ENCODE measurements at regions not wholly inside any gene's neighbourhood (a gene's known extent, or its start where the extent isn't known, plus 50 kb on each side); places are given as distances from the start of the nearest gene placed in this dataset.

- no peak overlapping the region for H3K9ac ChIP-seq (ENCODE audit: insufficient read depth, low read depth, low read length)
- POLR2A ChIA-PET, result no interaction called here
- H3K4me2 ChIP-seq (ENCODE audit: low read depth, low read length), result no peak overlapping the region
- no TSS peak for BruUV-seq (replicated peaks)
- no peaks in the 10 kb centered on the region for H3K36me3 ChIP-seq (replicated peaks in 1 of 2; ENCODE audit: control insufficient read depth in 1 of 2, insufficient read depth in 2 of 2, low read length in 2 of 2)
- no peak overlapping the region for H2AFZ ChIP-seq (ENCODE audit: low read length)
- H3K9me3 ChIP-seq (ENCODE audit: low read length), result no peaks in the 10 kb centered on the region
- no peak overlapping the region for H3K4me3 ChIP-seq (replicated peaks in 1 of 3; ENCODE audit: insufficient read depth in 1 of 3, low read depth in 2 of 3, low read length in 3 of 3)
- no peaks in the 10 kb centered on the region for H4K20me1 ChIP-seq (ENCODE audit: insufficient read depth, low read length)
- no peaks in the 10 kb centered on the region for H3K27me3 ChIP-seq (ENCODE audit: control insufficient read depth in 1 of 2, insufficient read depth in 2 of 2, low read length in 2 of 2)
- intact Hi-C loops (cut with micrococcal nuclease; ENCODE audit: unreplicated experiment) (no loop called here), in situ Hi-C loops (cut with HindIII; ENCODE audit: extremely low pct_ligation_motif_present, low pct_unique_long_range_greater_than_20kb) (no loop called here)
- no peak for FAIRE-seq
- CTCF ChIA-PET (ENCODE audit: low intra/inter-chr PET ratio, low total read pairs), result no interaction called here
- no peak for DNase-seq (ENCODE audit: low spot score)
- H3K4me1 ChIP-seq (ENCODE audit: insufficient read depth, low read length), result peaks cover 21% of the 10 kb centered on the region
- no peak for ATAC-seq
- TF ChIP-seq PRDM15 (CRISPR knock-in tag; IDR thresholded peaks at IDR 0.05) (peak; percentile 77), ZNF513 (CRISPR knock-in tag; conservative IDR thresholded peaks at IDR 0.05) (no peak), ZNF124 (CRISPR knock-in tag; IDR thresholded peaks at IDR 0.05) (no peak), ZNF629 (CRISPR knock-in tag; conservative IDR thresholded peaks at IDR 0.05) (no peak)
- TF ChIP-seq, protein P1, sequence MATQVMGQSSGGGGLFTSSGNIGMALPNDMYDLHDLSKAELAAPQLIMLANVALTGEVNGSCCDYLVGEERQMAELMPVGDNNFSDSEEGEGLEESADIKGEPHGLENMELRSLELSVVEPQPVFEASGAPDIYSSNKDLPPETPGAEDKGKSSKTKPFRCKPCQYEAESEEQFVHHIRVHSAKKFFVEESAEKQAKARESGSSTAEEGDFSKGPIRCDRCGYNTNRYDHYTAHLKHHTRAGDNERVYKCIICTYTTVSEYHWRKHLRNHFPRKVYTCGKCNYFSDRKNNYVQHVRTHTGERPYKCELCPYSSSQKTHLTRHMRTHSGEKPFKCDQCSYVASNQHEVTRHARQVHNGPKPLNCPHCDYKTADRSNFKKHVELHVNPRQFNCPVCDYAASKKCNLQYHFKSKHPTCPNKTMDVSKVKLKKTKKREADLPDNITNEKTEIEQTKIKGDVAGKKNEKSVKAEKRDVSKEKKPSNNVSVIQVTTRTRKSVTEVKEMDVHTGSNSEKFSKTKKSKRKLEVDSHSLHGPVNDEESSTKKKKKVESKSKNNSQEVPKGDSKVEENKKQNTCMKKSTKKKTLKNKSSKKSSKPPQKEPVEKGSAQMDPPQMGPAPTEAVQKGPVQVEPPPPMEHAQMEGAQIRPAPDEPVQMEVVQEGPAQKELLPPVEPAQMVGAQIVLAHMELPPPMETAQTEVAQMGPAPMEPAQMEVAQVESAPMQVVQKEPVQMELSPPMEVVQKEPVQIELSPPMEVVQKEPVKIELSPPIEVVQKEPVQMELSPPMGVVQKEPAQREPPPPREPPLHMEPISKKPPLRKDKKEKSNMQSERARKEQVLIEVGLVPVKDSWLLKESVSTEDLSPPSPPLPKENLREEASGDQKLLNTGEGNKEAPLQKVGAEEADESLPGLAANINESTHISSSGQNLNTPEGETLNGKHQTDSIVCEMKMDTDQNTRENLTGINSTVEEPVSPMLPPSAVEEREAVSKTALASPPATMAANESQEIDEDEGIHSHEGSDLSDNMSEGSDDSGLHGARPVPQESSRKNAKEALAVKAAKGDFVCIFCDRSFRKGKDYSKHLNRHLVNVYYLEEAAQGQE (IDR thresholded peaks at IDR 0.05; ENCODE audit: borderline replicate concordance in 1 of 2, low read depth in 1 of 2, low read length in 2 of 2), result no peak
- TF ChIP-seq, protein P2, sequence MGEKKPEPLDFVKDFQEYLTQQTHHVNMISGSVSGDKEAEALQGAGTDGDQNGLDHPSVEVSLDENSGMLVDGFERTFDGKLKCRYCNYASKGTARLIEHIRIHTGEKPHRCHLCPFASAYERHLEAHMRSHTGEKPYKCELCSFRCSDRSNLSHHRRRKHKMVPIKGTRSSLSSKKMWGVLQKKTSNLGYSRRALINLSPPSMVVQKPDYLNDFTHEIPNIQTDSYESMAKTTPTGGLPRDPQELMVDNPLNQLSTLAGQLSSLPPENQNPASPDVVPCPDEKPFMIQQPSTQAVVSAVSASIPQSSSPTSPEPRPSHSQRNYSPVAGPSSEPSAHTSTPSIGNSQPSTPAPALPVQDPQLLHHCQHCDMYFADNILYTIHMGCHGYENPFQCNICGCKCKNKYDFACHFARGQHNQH (CRISPR knock-in tag; IDR thresholded peaks at IDR 0.05), result no peak
- H3K27ac ChIP-seq (ENCODE audit: extremely low read length, insufficient read depth, low read length), result no peak overlapping the region
- H3K79me2 ChIP-seq (ENCODE audit: insufficient read depth, low read length), result no peaks in the 10 kb centered on the region
- WGBS (ENCODE audit: low lambda C conversion rate), result 91% methylated on average over 4 of the region's 4 CpGs
Measured at GRCh38 chr5:116370149-116370548, 204.5 kb downstream of the SEMA6A start.
